ENCODE measurements at regions not wholly inside any gene's neighbourhood (a gene's known extent, or its start where the extent isn't known, plus 50 kb on each side); places are given as distances from the start of the nearest gene placed in this dataset.

DNA sequence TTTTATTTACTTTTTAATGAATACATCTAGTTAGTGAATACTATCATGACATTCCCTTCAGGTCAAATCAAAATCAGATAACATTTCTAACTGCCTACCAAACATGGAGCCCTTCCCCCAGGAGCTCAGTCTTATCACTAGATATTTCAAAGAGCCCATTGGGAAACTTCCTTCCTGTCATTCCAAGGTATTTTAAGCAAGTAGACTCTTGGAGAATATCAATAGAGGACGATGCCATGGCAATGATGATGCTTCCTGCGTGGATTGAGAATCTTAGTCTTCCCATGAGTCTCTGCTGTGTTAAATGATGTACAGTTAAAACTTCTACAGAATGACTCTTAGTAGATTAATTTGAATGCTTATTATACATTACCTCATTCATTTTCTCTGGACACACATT lies 384.9 kb downstream of the CENPW start:
- no peak for TF ChIP-seq CTCF (IDR thresholded peaks at IDR 0.05)
- TF ChIP-seq POLR2A (IDR thresholded peaks at IDR 0.05) = no peak
